Activated naive CD4-positive, alpha-beta T cell treated with anti-CD3 and anti-CD28 coated beads for 36 hours (primary cell): ENCODE measurements at regions not wholly inside any gene's neighbourhood (a gene's known extent, or its start where the extent isn't known, plus 50 kb on each side); places are given as distances from the start of the nearest gene placed in this dataset.

Experiments used
- CTCF ChIA-PET: fragments of 350-600 bp; sonication (Branson Sonifier 250); formaldehyde crosslinking; loops from one replicate; lab custom pipeline; 2021; ENCODE audit warnings: antibody characterized with exemption; lab: Charles Lee
- DNase-seq: peaks from one replicate; pipeline ENCODE4 v3.0.0-alpha.2; 2020
- H3K27ac Mint-ChIP-seq: one replicate; pipeline ENCODE4 v1.8.0; 2021; ENCODE audit warnings: mild to moderate bottlenecking, mixed read lengths
- H3K27me3 Mint-ChIP-seq: one replicate; pipeline ENCODE4 v1.8.0; 2021; ENCODE audit warnings: low read depth, mixed read lengths
- H3K36me3 Mint-ChIP-seq: one replicate; pipeline ENCODE4 v1.8.0; 2021; ENCODE audit warnings: low read depth, mixed read lengths
- H3K4me1 Mint-ChIP-seq: one replicate; pipeline ENCODE4 v1.8.0; 2021; ENCODE audit warnings: low read depth, mixed read lengths
- H3K4me3 Mint-ChIP-seq: one replicate; pipeline ENCODE4 v1.8.0; 2021; ENCODE audit warnings: mild to moderate bottlenecking, moderate library complexity, mixed read lengths
- H3K9me3 Mint-ChIP-seq: one replicate; pipeline ENCODE4 v1.8.0; 2021; ENCODE audit warnings: mixed read lengths
- intact Hi-C: fragments of 100-400 bp; cut with micrococcal nuclease; formaldehyde crosslinking; loops from one replicate; pipeline ENCODE4 v1.15.1; 2023

- no peak for DNase-seq
- no peak overlapping the region for H3K4me3 Mint-ChIP-seq
- H3K4me1 Mint-ChIP-seq = no peaks in the 10 kb centered on the region
- peaks cover 2% of the 10 kb centered on the region for H3K36me3 Mint-ChIP-seq
- no peak overlapping the region for H3K27ac Mint-ChIP-seq
- peaks cover 18% of the 10 kb centered on the region for H3K9me3 Mint-ChIP-seq
- CTCF ChIA-PET = no interaction called here
- intact Hi-C loops = no loop called here
- no peaks in the 10 kb centered on the region for H3K27me3 Mint-ChIP-seq
Observed at GRCh38 chr16:35523991-35524390, 2064.6 kb downstream of the TP53TG3F start.

GRCh38 chr16:35525979-35526590, 2066.7 kb downstream of the TP53TG3F start:
- H3K27ac Mint-ChIP-seq = no peak overlapping the region
- H3K9me3 Mint-ChIP-seq = peaks cover 18% of the 10 kb centered on the region
- peaks cover 2% of the 10 kb centered on the region for H3K36me3 Mint-ChIP-seq
- CTCF ChIA-PET = no interaction called here
- DNase-seq = no peak
- no peaks in the 10 kb centered on the region for H3K4me1 Mint-ChIP-seq
- no peaks in the 10 kb centered on the region for H3K27me3 Mint-ChIP-seq
- no peak overlapping the region for H3K4me3 Mint-ChIP-seq
- intact Hi-C loops = no loop called here

DNA sequence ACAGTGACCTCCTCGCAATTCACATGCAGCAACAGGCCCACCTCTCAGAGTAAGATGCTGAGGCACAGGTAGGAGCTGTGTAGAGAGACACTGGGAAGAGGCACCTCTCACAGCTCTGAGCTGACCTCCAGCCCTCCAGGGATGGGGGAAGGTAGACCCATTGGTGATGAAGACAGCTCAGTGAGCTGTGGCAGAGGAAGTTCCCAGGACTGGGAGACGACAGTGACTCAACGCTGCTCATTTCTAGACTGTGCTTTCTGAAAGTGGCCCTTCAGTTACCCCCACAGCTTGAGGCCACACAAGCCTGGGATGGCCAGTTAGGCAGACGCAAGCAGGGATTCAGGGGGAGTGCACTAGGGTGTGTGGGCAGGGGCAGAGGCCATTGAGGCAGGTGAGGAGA, 2073.2 kb downstream of the TP53TG3F start:
- CTCF ChIA-PET = no interaction called here
- H3K27ac Mint-ChIP-seq = no peak overlapping the region
- intact Hi-C loops = no loop called here

GRCh38 chr16:35533683-35534082, 2074.3 kb downstream of the TP53TG3F start:
- Mint-ChIP-seq H3K4me3 (no peak overlapping the region), H3K9me3 (peaks cover 14% of the 10 kb centered on the region), H3K27me3 (no peaks in the 10 kb centered on the region), H3K4me1 (no peaks in the 10 kb centered on the region), H3K36me3 (no peaks in the 10 kb centered on the region), H3K27ac (no peak overlapping the region)
- intact Hi-C loops = no loop called here
- CTCF ChIA-PET = no interaction called here
- no peak for DNase-seq

More for the DNA sequence above, 2073.2 kb downstream of the TP53TG3F start:
- DNase-seq = no peak
- Mint-ChIP-seq H3K36me3 (no peaks in the 10 kb centered on the region), H3K27me3 (no peaks in the 10 kb centered on the region), H3K4me3 (no peak overlapping the region), H3K4me1 (no peaks in the 10 kb centered on the region), H3K9me3 (peaks cover 17% of the 10 kb centered on the region)

DNA sequence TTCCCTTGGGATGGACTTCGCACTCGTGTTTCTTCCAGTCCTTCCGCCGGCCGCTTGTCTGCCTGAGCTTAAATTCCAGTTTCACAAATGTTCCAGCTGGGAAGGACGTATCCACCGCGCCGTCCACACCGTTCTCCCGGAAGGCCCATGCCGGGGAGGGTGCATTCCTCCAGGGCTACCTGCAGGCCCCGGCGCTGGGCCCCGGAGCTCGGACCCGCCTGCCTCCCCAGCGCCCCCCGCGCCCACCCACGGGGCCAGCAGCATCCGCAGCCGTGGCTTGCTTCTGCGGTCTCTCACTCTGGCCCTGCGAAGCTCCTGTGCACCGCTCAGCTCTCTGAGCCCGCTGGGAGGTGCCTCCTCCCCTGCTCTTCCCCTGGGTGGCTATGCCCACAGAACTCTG, 2084.1 kb downstream of the TP53TG3F start:
- H3K4me3 Mint-ChIP-seq = no peak overlapping the region

GRCh38 chr16:35552763-35553162, 2093.4 kb downstream of the TP53TG3F start:
- peaks cover 3% of the 10 kb centered on the region for H3K36me3 Mint-ChIP-seq
- H3K9me3 Mint-ChIP-seq = peaks cover 14% of the 10 kb centered on the region
- no peak for DNase-seq
- CTCF ChIA-PET = no interaction called here
- no peak overlapping the region for H3K4me3 Mint-ChIP-seq
- intact Hi-C loops = no loop called here
- no peaks in the 10 kb centered on the region for H3K4me1 Mint-ChIP-seq
- no peak overlapping the region for H3K27ac Mint-ChIP-seq
- H3K27me3 Mint-ChIP-seq = no peaks in the 10 kb centered on the region

More for the DNA sequence above, 2084.1 kb downstream of the TP53TG3F start:
- no peaks in the 10 kb centered on the region for H3K27me3 Mint-ChIP-seq
- no peaks in the 10 kb centered on the region for H3K36me3 Mint-ChIP-seq
- no peak for DNase-seq
- intact Hi-C loops = no loop called here
- no peaks in the 10 kb centered on the region for H3K4me1 Mint-ChIP-seq
- no peak overlapping the region for H3K27ac Mint-ChIP-seq
- H3K9me3 Mint-ChIP-seq = peaks cover 8% of the 10 kb centered on the region
- CTCF ChIA-PET = no interaction called here

GRCh38 chr16:35557731-35558130, 2098.3 kb downstream of the TP53TG3F start:
- Mint-ChIP-seq H3K27me3 (no peaks in the 10 kb centered on the region), H3K9me3 (peaks cover 15% of the 10 kb centered on the region), H3K4me3 (no peak overlapping the region), H3K27ac (no peak overlapping the region), H3K4me1 (no peaks in the 10 kb centered on the region), H3K36me3 (no peaks in the 10 kb centered on the region)
- intact Hi-C loops = no loop called here
- CTCF ChIA-PET = no interaction called here
- DNase-seq = no peak

DNA sequence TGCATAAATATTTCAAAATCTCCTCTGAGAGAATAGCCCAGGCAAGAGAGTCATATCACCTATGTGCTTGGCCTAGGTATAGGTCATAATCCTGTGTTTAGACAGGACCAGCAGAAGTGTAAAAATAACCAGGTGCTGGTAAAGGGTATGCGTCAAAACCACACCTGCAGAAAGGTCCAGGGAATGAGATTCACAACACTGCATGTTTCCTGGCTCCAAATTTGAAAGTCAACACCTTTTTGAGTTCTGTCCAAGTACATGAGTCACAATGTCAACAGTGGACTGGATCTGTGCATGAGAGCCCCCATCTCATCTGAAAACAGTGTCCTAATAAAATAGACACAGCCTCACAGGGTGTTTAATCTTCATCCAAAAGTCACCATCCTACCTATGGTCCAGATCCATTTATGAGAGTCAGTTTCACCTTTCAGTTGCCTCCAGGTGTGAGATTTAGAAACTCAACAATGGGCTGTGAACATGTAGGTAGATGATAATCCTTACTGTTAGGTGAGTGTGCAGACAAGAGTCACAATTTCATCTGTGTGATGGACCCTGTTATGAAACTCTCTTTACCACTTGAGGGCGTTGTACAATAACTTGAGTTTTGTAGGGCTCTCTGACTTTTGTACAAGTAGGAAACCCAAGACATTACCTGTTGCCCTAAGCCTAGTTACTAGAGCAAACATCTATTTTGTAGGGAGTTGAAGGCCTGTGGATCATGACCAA, 2100.7 kb downstream of the TP53TG3F start:
- CTCF ChIA-PET = no interaction called here
- Mint-ChIP-seq H3K9me3 (peaks cover 11% of the 10 kb centered on the region), H3K27ac (no peak overlapping the region), H3K4me1 (no peaks in the 10 kb centered on the region), H3K4me3 (no peak overlapping the region), H3K36me3 (no peaks in the 10 kb centered on the region), H3K27me3 (no peaks in the 10 kb centered on the region)
- no peak for DNase-seq
- intact Hi-C loops = no loop called here

DNA sequence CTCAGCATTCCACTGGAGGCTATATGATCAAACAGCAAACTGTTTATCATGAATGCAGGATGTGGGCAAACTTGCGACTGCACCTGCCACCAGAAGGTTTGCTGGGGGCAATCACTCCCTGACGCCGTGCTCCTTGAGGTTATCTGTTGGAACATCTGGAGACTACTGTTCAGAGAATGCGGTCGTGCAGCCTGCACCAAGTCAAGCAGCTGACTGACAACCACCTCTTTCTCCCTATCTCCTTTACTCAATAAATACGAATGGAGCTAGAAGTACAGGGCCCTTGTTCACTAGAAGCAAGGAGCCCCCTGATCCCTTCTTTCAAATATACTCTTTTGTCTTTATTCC, 2101.2 kb downstream of the TP53TG3F start:
- no peak for DNase-seq
- no peaks in the 10 kb centered on the region for H3K27me3 Mint-ChIP-seq
- H3K36me3 Mint-ChIP-seq = no peaks in the 10 kb centered on the region
- CTCF ChIA-PET = interaction anchor here (0.9 kb wide), 1 partner anchor 11 kb away, joined by 3 read pairs; no protein-coding TSS in a partner anchor
- no peak overlapping the region for H3K4me3 Mint-ChIP-seq
- peaks cover 14% of the 10 kb centered on the region for H3K9me3 Mint-ChIP-seq
- no peaks in the 10 kb centered on the region for H3K4me1 Mint-ChIP-seq
- intact Hi-C loops = no loop called here
- H3K27ac Mint-ChIP-seq = no peak overlapping the region

DNA sequence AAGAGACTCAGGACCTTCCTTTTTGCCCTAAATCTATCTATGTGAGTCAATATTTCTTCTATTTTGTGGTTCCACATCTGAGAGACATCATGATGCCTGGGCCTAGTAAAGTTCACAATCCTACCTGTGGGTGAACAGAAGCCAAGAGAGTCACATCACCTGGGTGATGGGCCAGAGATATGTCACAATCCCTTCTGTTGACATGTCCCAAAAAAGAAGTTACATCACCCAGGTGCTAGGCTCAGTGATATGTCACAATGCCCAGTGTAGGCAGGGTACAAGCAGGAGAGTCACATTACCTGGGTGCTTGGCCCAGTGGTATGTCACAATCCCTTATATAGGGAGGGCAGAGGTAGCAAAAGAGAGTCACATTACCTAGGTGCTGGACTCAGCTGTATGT, 2101.9 kb downstream of the TP53TG3F start:
- intact Hi-C loops = no loop called here
- no peak overlapping the region for H3K27ac Mint-ChIP-seq
- H3K4me1 Mint-ChIP-seq = no peaks in the 10 kb centered on the region

GRCh38 chr16:35562471-35562870, 2103.1 kb downstream of the TP53TG3F start:
- CTCF ChIA-PET = no interaction called here
- no peak for DNase-seq
- H3K4me1 Mint-ChIP-seq = no peaks in the 10 kb centered on the region
- no peaks in the 10 kb centered on the region for H3K27me3 Mint-ChIP-seq
- H3K36me3 Mint-ChIP-seq = no peaks in the 10 kb centered on the region
- no peak overlapping the region for H3K27ac Mint-ChIP-seq
- intact Hi-C loops = no loop called here
- H3K4me3 Mint-ChIP-seq = no peak overlapping the region
- H3K9me3 Mint-ChIP-seq = peaks cover 22% of the 10 kb centered on the region

More for the DNA sequence above, 2101.9 kb downstream of the TP53TG3F start:
- peaks cover 17% of the 10 kb centered on the region for H3K9me3 Mint-ChIP-seq
- no peak overlapping the region for H3K4me3 Mint-ChIP-seq
- no peak for DNase-seq
- no peaks in the 10 kb centered on the region for H3K36me3 Mint-ChIP-seq
- CTCF ChIA-PET = interaction anchor here (0.9 kb wide), 1 partner anchor 11 kb away, joined by 3 read pairs; no protein-coding TSS in a partner anchor
- no peaks in the 10 kb centered on the region for H3K27me3 Mint-ChIP-seq

DNA sequence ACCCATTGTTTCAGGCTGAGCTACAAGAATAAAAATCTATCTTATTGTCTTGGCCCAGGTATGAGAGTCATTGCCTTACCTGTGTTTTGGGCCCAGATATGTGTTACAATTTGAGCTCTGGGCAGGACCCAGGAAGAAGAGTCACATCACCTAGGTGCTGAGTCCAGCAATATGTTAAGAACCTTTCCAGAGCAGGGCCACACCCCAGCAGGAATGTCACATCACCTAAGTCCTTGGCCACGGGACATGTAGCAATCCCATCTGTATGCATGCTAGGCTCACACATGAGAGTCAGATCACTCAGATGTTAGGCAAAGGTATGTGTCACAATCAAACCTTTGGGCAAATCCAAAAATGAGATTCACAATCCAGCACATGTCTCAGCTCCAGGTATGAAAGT, 2103.5 kb downstream of the TP53TG3F start:
- intact Hi-C loops = no loop called here
- no peaks in the 10 kb centered on the region for H3K4me1 Mint-ChIP-seq
- CTCF ChIA-PET = no interaction called here

DNA sequence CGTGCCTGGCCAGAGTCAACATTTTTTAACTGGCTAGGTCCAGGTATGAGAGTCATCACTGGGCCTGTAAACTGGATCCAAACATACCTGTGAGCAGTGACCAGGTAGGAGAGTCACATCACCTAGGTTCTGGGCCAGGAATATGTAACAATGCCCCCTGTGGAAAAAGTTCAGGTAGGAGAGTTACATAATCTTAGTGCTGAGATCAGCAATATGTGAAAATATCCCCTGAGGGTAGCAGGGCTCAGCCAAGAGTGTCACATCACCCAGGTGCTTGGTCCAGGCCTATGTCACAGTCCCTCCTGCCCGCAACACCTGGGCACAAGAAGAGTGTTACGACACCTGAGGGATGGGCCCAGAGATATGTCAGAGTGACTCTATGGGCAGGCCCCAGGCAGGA, 2104.7 kb downstream of the TP53TG3F start:
- Mint-ChIP-seq H3K4me3 (no peak overlapping the region), H3K4me1 (no peaks in the 10 kb centered on the region), H3K36me3 (no peaks in the 10 kb centered on the region), H3K9me3 (peaks cover 22% of the 10 kb centered on the region), H3K27ac (no peak overlapping the region), H3K27me3 (no peaks in the 10 kb centered on the region)
- no peak for DNase-seq
- intact Hi-C loops = no loop called here
- CTCF ChIA-PET = no interaction called here

More for the DNA sequence above, 2103.5 kb downstream of the TP53TG3F start:
- H3K4me3 Mint-ChIP-seq = no peak overlapping the region
- no peaks in the 10 kb centered on the region for H3K27me3 Mint-ChIP-seq
- peaks cover 23% of the 10 kb centered on the region for H3K9me3 Mint-ChIP-seq
- H3K36me3 Mint-ChIP-seq = no peaks in the 10 kb centered on the region
- DNase-seq = no peak
- no peak overlapping the region for H3K27ac Mint-ChIP-seq
